ENCODE measurements at regions not wholly inside any gene's neighbourhood (a gene's known extent, or its start where the extent isn't known, plus 50 kb on each side); places are given as distances from the start of the nearest gene placed in this dataset.

DNA sequence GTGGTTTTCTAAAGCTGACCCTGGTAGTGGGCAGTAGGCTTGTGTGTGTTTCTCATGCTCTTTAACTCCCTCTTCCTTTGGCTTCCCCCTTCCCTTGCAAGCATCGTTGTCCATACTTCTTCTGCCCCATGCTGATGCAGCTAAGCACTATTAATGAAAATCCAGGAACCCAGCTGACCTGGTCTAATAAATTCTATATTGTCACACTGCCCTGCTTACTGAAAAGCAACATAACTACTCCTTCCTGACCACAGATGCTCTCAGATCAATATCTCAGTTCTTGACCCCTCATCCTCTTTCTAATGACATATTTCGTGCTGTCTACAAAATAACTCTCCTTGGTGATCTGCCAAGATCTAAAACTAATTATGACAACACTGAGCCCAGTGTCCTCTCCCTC is 405.5 kb downstream of the EFNA5 start:
- TF ChIP-seq, protein P1, sequence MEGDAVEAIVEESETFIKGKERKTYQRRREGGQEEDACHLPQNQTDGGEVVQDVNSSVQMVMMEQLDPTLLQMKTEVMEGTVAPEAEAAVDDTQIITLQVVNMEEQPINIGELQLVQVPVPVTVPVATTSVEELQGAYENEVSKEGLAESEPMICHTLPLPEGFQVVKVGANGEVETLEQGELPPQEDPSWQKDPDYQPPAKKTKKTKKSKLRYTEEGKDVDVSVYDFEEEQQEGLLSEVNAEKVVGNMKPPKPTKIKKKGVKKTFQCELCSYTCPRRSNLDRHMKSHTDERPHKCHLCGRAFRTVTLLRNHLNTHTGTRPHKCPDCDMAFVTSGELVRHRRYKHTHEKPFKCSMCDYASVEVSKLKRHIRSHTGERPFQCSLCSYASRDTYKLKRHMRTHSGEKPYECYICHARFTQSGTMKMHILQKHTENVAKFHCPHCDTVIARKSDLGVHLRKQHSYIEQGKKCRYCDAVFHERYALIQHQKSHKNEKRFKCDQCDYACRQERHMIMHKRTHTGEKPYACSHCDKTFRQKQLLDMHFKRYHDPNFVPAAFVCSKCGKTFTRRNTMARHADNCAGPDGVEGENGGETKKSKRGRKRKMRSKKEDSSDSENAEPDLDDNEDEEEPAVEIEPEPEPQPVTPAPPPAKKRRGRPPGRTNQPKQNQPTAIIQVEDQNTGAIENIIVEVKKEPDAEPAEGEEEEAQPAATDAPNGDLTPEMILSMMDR (conservative IDR thresholded peaks at IDR 0.05 in 1 of 2, IDR thresholded peaks at IDR 0.05 in 1 of 2; ENCODE audit: extremely low read depth in 1 of 2, insufficient read depth in 1 of 2, low read depth in 1 of 2, low read length in 2 of 2): no peak
- TF ChIP-seq EZH2 (IDR thresholded peaks at IDR 0.05; ENCODE audit: borderline replicate concordance, low read length): no peak

Data from mammary epithelial cell (primary cell).